GM10248 (cell line): ENCODE measurements at regions not wholly inside any gene's neighbourhood (a gene's known extent, or its start where the extent isn't known, plus 50 kb on each side); places are given as distances from the start of the nearest gene placed in this dataset.

Source experiments
- CTCF ChIA-PET: fragments of 300-600 bp; sonication (Branson Sonifier 250); formaldehyde crosslinking; extraction: SDS; loops from one replicate; lab custom pipeline; 2021; ENCODE audit warnings: antibody characterized with exemption; lab: Yijun Ruan, JAX
- POLR2A ChIA-PET: fragments of 350-650 bp; sonication (Branson Sonifier 250); formaldehyde crosslinking; extraction: SDS; loops from one replicate; lab custom pipeline; 2020; ENCODE audit warnings: antibody characterized with exemption; lab: Yijun Ruan, JAX
- DNase-seq: peaks from one replicate; pipeline ENCODE4 v3.0.0; 2012; ENCODE audit errors: extremely low spot score
- TF ChIP-seq, protein P1 (sequence below): IDR thresholded peaks from 2 replicates; pipeline ENCODE4 v1.5.1; 2012; ENCODE audit warnings: mild to moderate bottlenecking, low read depth; ENCODE audit errors: extremely low read depth, missing control alignments, control extremely low read depth

GRCh38 chr1:75668813-75669212 lies 55.7 kb upstream of the ACADM start:
- CTCF ChIA-PET, result interaction anchor here (1.0 kb wide), 1 partner anchor 9 kb away, joined by 3 read pairs; no protein-coding TSS in a partner anchor
- TF ChIP-seq, protein P1, sequence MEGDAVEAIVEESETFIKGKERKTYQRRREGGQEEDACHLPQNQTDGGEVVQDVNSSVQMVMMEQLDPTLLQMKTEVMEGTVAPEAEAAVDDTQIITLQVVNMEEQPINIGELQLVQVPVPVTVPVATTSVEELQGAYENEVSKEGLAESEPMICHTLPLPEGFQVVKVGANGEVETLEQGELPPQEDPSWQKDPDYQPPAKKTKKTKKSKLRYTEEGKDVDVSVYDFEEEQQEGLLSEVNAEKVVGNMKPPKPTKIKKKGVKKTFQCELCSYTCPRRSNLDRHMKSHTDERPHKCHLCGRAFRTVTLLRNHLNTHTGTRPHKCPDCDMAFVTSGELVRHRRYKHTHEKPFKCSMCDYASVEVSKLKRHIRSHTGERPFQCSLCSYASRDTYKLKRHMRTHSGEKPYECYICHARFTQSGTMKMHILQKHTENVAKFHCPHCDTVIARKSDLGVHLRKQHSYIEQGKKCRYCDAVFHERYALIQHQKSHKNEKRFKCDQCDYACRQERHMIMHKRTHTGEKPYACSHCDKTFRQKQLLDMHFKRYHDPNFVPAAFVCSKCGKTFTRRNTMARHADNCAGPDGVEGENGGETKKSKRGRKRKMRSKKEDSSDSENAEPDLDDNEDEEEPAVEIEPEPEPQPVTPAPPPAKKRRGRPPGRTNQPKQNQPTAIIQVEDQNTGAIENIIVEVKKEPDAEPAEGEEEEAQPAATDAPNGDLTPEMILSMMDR, result no peak
- DNase-seq, result no peak
- POLR2A ChIA-PET, result no interaction called here

GRCh38 chr1:75671708-75672107 lies 52.8 kb upstream of the ACADM start:
- no peak for DNase-seq
- ChIA-PET CTCF (no interaction called here), POLR2A (no interaction called here)
- TF ChIP-seq, protein P1, result no peak

- CTCF ChIA-PET, result no interaction called here
- POLR2A ChIA-PET, result no interaction called here
- DNase-seq, result no peak
- TF ChIP-seq, protein P1, result no peak
Measured at GRCh38 chr1:75672108-75672507, 52.4 kb upstream of the ACADM start.

- ChIA-PET POLR2A (no interaction called here), CTCF (no interaction called here)
- DNase-seq, result no peak
- TF ChIP-seq, protein P1, result no peak
Measured at GRCh38 chr1:75672528-75673393, 51.7 kb upstream of the ACADM start.

DNA sequence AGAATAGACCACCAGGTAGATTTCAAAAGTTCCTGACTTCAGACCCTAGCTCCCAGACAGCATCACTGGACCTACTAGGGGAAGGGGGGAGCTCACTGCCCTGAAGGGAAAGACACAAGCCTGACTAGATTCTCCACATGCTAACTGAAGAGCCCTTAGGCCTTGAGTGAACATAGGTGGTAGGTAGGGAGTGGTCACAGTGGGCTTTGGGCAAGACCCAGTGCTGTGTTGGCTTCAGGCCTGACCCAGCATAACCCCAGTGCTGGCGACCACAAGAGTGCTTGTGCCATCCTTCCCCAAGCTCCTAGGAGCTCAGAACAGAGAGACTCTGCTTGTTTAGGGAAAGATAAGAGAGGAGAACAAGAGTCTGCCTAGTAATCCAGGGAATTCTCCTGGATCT lies 51.1 kb upstream of the ACADM start:
- CTCF ChIA-PET, result no interaction called here
- TF ChIP-seq, protein P1, result no peak
- no peak for DNase-seq
- POLR2A ChIA-PET, result no interaction called here

DNA sequence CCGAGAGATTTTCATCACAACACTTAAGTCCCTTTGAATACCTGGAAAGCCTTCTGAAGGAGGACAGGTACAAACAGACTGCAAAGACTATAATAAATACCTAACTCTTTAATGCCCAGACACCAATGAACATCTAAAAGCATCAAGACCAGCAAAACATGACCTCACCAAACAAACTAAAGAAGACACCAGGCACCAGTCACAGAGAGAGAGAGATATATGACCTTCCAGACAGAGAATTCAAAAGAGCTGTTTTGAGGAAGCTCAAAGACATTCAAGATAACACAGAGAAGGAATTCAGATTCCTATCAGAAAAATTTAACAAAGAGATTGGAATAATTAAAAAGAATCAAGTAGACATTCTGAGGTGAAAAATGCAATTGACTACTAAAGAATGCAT lies 50.6 kb upstream of the ACADM start:
- POLR2A ChIA-PET, result no interaction called here
- TF ChIP-seq, protein P1, result no peak
- no peak for DNase-seq
- CTCF ChIA-PET, result no interaction called here
